ENCODE measurements at regions not wholly inside any gene's neighbourhood (a gene's known extent, or its start where the extent isn't known, plus 50 kb on each side); places are given as distances from the start of the nearest gene placed in this dataset.

GRCh38 chr2:208653383-208653782 lies 246.8 kb downstream of the PTH2R start:
- Histone ChIP-seq H4K20me1 (ENCODE audit: insufficient read depth) (no peaks in the 10 kb centered on the region), H3K4me2 (no peak overlapping the region), H3K36me3 (replicated peaks in 1 of 2; ENCODE audit: control insufficient read depth in 1 of 2, insufficient read depth in 2 of 2, low read length in 1 of 2) (no peaks in the 10 kb centered on the region), H3K27ac (ENCODE audit: low read depth in 2 of 2, low read length in 1 of 2) (no peak overlapping the region), H3K9ac (no peak overlapping the region), H3K4me3 (ENCODE audit: low read depth in 2 of 2, low read length in 1 of 2) (no peak overlapping the region), H3K4me1 (ENCODE audit: control insufficient read depth in 1 of 2, insufficient read depth in 2 of 2, low read depth in 1 of 2, low read length in 1 of 2) (no peaks in the 10 kb centered on the region), H3F3A (replicated peaks; ENCODE audit: insufficient read depth) (no peaks in the 10 kb centered on the region), H3K27me3 (ENCODE audit: insufficient read depth) (no peaks in the 10 kb centered on the region), H3K79me2 (ENCODE audit: insufficient read depth) (no peaks in the 10 kb centered on the region), H2AFZ (ENCODE audit: low read depth) (no peak overlapping the region), H3K9me3 (no peaks in the 10 kb centered on the region), H3K9me2 (no peaks in the 10 kb centered on the region)
- WGBS (ENCODE audit: low lambda C conversion rate) = 24% methylated on average over 3 of the region's 3 CpGs
- DNase-seq = no peak
- POLR2A ChIA-PET = no interaction called here
- TF ChIP-seq IRF3 (IDR thresholded peaks at IDR 0.05; ENCODE audit: low read depth, low read length) (no peak), TAF1 (IDR thresholded peaks at IDR 0.05; ENCODE audit: borderline replicate concordance, low read depth, low read length) (no peak), NRF1 (IDR thresholded peaks at IDR 0.05; ENCODE audit: low read depth, low read length) (no peak), RCOR1 (IDR thresholded peaks at IDR 0.05; ENCODE audit: low read length) (no peak), PBX3 (IDR thresholded peaks at IDR 0.05) (no peak), REST (IDR thresholded peaks at IDR 0.05; ENCODE audit: low read depth, low read length) (no peak), CHD2 (IDR thresholded peaks at IDR 0.05; ENCODE audit: low read length, partially characterized antibody) (no peak), MAX (IDR thresholded peaks at IDR 0.05; ENCODE audit: low read depth) (no peak), JUND (IDR thresholded peaks at IDR 0.05) (no peak), POLR2AphosphoS5 (IDR thresholded peaks at IDR 0.05; ENCODE audit: low read depth, low read length) (no peak), RFX5 (IDR thresholded peaks at IDR 0.05; ENCODE audit: low read length) (no peak), FOXM1 (IDR thresholded peaks at IDR 0.05; ENCODE audit: low read depth) (no peak), ELF1 (IDR thresholded peaks at IDR 0.05) (no peak), YY1 (IDR thresholded peaks at IDR 0.05; ENCODE audit: low read depth) (no peak), GABPA (IDR thresholded peaks at IDR 0.05; ENCODE audit: low read depth) (no peak), MXI1 (IDR thresholded peaks at IDR 0.05; ENCODE audit: low read depth, low read length) (no peak), EP300 (IDR thresholded peaks at IDR 0.05; ENCODE audit: borderline replicate concordance in 1 of 2, low read depth in 1 of 2, low read length in 1 of 2) (no peak), FOXJ3 (CRISPR knock-in tag; IDR thresholded peaks at IDR 0.05) (no peak)
- CTCF ChIA-PET = no interaction called here

Measured in SK-N-SH (cell line).